GM18868 (cell line): ENCODE measurements at regions not wholly inside any gene's neighbourhood (a gene's known extent, or its start where the extent isn't known, plus 50 kb on each side); places are given as distances from the start of the nearest gene placed in this dataset.
"Not testable (repeated sequence)": the region's sequence is repeated elsewhere in the genome, so short reads cannot be mapped to it uniquely, and the experiment has no call there.

Experiments used
- ATAC-seq: cut with Tn5 transposase; IDR thresholded peaks from one replicate; pipeline ENCODE4 v1.9.1; 2021; ENCODE audit warnings: mild to moderate bottlenecking, moderate library complexity; ENCODE audit not compliant: unreplicated experiment

DNA sequence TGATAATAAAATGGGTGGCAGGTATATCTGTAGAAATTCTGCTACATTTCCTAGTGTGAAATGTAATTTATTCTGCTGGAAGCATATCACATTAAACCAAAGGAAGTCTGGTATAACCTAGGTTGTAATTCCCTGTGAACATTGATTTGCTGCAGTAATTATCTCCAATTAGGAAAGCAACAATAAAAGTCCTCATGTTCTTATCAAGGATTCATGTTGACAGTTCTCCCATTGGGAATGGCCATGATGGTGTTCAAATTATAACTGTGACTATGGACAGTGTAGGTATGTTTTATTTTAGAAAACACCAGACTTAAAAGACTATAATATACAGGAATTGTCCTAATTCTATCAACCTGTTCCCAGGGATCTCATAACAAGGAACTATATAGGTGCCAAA is 513.5 kb upstream of the MIR17HG start:
- no peak for ATAC-seq

DNA sequence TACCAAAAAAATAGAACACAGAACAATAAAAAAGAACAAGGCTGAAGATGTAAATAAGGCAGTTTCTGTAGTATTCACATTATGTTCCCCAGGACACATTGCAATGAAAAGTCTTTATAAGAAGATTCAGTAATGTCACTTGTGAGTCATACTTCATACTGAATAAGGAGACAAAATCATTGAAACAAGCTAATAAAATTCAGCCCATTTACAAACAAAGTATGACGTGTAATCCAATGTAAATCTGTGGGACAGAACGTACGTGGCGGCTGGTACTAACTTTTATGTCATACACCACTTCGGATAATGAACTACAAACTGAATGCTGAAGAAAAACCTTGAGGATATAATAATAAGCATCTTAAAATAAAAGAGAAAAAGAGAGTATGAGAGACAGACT is 512.8 kb upstream of the MIR17HG start:
- ATAC-seq = no peak

GRCh38 chr13:90835826-90836225 is 511.7 kb upstream of the MIR17HG start:
- ATAC-seq = no peak

- ATAC-seq = no peak
Observed at GRCh38 chr13:90838317-90838960, 509.0 kb upstream of the MIR17HG start.

DNA sequence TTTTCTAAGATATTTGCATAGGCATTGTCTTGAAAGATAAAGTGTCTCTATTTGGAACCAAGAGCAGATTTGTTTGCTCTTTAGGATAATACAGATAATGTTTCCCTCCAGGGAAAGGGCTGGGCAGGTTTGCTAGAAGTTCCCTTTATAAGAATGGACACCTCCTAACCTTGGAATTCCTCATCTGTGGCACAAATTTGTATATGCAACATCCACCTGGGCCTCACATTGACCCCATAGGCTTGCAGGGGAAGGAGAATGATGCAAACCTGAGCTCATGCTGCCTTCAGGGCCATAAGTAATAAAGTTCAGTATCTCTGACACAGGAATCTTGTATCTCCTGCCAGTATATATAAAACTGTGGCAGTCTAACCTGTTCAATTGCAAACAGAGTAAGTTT is 508.4 kb upstream of the MIR17HG start:
- no peak for ATAC-seq

DNA sequence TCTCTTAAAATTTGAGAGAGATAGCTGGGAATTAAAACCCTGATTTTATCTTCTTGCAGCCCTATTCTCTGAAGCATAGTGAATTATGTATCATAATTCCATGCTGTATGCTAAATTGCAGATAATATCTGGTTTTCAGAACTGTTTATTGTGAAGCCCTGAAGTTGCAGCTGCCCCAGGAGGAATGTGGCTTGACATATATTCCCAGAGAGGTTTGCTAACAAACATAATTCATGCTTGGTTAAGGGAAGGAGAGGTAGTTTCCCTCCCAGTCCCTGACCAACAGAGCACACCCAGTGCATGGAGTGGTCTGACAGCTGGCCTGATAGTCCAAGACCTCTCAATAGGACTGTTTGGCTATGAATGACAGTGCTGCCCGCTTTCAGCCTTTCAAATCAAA is 500.6 kb upstream of the MIR17HG start:
- ATAC-seq = no peak

DNA sequence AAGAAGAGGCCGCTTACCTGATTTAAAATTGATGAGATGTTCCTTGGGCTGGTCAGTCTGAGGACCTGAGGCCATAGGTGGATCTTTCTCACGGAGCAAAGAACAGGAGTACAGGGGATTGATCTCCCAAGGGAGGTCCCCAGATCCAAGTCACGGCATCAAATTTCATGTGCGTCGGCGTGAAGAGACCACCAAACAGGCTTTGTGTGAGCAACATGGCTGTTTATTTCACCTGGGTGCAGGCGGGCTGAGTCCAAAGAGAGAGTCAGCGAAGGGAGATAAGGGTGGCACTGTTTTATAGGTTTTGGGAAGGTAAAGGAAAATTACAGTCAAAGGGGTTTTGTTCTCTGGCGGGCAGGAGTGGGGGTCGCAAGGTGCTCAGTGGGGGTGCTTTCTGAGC is 493.8 kb upstream of the MIR17HG start:
- ATAC-seq = not testable (repeated sequence)

DNA sequence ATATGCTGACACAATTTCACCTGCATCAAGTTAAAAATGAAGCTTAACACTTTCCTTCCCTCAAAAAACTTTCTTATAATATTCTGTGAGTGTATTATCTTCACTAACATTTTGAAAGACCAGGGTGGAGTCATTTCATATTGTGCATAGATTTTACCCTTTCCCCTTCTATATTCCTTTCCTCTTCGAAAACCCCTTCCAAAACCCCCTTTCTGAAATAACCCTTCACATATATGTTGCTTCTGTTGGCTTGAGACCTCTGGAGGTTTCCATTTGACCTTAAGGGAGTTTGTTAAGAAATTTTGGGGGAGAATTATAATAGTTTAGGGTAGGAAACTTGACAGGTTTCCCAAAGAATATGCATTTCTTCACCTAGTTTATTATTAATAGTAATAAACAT is 489.6 kb upstream of the MIR17HG start:
- ATAC-seq = peak; percentile 76

GRCh38 chr13:90866006-90866405 is 481.5 kb upstream of the MIR17HG start:
- no peak for ATAC-seq

- peak; percentile 98 for ATAC-seq
Observed at GRCh38 chr13:90867336-90867683, 480.2 kb upstream of the MIR17HG start.

DNA sequence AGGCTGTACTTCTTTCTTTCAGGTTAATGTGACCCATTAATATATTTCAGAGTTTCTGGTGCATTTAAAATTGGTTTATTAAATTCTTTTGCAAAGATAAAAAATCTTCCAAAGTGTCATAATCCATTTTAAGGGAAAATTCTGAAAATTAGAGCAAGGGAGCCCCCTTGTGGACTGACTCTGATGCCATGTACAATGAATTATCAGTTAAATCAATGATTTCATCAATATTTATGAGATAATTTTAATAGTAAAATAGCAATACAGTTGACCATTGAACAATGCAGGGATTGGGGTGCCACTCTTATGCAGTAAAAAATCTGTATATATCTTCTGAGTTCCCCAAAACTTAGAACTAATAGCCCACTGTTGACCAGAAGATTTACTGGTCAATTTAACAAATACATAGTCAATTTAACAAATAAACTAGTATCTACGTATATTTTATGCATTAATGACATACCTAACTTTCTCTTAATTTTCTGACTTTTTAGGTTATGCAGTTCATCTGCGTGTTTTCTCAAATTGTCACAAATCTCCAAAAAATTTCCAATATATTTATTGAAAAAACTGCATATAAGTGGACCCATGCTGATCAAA is 479.1 kb upstream of the MIR17HG start:
- ATAC-seq = no peak

DNA sequence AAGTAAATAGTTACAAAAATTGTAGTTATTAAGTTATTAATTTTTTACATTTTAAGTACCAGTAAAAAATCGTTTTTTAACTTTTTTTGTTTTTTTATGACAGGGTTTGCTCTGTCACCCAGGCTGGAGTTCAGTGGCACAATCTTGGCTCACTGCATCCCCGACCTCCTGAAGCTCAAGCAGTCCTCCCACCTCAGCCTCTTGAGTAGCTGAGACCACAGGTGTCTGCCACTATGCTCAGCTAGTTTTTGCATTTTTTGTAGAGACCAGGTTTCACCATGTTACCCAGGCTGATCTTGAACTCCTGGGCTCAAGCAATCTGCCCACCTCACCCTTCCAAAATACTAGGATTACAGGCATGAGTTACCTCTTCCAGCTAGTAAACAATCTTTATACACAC is 477.9 kb upstream of the MIR17HG start:
- ATAC-seq = no peak

DNA sequence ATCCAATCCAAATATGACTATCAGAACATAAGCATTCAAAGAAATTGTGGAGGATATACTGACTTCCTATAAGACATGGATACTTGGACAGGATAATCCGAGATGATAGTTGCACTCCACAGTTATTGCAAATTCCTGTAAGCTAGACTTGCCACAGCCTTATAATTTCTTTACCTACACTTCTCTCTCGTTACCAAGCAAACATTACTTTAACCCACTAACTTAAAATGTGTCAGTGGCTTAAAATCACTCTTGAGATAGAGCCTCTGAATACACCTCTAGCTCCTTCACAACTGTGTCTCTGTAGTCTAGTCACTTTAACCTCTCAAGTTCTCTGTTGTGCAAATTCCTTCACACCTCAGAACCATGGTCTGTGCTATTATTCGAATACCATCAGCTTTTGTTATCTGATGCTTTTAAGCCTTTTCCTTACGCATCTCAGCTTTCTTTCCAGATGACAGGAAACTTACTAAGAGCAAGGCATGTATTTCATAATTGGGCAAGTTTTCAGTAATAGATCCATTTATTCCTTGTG is 474.9 kb upstream of the MIR17HG start:
- ATAC-seq = no peak

GRCh38 chr13:90880790-90881189 is 466.7 kb upstream of the MIR17HG start:
- no peak for ATAC-seq

- no peak for ATAC-seq
Observed at GRCh38 chr13:90882551-90882950, 464.9 kb upstream of the MIR17HG start.

GRCh38 chr13:90883592-90883991 is 463.9 kb upstream of the MIR17HG start:
- no peak for ATAC-seq

DNA sequence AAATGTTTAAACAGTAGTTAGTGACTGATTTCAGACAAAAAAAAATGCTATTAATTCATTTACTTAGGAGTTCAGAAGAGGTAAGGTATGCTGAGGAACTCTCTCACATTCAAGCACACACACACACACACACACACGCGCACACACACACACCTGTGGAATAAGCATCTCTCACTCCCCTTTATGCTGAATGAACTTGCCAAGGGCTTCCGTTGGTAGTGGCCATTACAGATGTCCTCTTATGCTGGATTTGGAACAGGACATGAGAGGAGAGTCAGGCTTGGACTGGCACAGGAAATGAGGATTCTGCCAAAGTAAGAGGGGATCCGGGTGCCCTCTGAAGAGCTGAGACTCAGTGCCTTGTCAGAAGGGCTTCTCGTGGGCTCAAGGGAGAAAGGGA is 463.4 kb upstream of the MIR17HG start:
- ATAC-seq = no peak

DNA sequence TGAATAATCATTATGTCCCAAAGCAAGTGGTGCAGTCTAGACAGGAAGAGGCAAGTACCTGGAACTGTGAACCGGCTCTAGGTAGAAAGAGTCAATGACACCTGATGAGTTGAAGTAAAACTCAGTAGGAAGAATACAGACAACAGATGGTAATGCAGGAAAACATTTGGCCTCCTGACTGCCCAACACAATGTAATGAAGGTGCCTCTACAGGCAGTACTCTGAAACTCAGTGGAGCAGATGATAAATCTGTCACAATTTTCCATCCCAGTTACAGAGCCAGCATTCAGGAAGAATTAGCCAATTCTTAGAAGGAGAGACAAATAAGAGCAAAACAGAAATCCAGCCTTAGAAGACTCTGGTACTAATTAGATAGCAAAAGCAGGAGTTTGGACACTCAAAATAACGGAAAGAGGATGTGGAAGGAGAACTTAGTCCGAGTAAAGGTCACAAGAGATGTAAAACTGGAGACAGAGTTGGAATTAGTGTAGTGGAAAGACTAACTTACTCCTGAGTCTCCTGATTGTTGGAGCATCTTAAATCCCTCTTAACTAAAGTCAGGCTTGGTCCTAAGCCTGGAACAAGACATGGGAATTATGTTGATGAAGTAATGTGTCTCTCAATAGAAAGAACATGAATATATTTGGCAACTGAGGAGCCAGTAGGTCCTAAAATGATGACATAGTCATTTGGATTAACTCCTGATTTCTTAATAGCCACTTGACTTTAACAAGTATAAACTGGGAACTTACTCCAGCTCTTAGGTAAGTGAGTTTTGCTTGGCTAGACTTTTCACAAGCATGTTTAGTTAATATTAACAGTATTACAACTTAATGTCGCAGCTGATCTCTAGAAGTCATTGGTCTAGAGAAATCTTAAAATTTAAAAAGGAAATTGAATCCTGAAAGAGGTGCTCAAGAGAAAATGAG is 457.3 kb upstream of the MIR17HG start:
- ATAC-seq = no peak

GRCh38 chr13:90891329-90891728 is 456.2 kb upstream of the MIR17HG start:
- ATAC-seq = no peak

GRCh38 chr13:90893199-90893598 is 454.3 kb upstream of the MIR17HG start:
- ATAC-seq = not testable (repeated sequence)

DNA sequence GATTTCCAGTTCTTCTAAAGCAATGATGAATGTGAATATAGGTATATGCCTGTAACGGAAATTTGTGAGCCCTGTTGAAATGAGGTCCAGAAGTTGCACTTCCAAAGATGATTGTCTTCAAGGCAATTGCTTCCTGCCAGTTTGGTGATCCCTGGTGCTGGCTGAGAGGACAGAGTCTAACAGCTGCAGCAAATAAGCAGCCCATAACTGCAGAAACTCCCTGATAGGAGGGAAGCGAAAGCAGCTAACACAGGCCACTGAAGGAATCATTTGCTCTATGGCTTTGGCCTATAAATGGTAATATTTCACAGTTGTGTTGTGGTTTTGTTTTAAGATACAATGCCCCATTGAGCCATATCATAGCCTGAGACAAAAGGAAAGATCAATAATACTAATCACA is 451.5 kb upstream of the MIR17HG start:
- peak; percentile 62 for ATAC-seq

DNA sequence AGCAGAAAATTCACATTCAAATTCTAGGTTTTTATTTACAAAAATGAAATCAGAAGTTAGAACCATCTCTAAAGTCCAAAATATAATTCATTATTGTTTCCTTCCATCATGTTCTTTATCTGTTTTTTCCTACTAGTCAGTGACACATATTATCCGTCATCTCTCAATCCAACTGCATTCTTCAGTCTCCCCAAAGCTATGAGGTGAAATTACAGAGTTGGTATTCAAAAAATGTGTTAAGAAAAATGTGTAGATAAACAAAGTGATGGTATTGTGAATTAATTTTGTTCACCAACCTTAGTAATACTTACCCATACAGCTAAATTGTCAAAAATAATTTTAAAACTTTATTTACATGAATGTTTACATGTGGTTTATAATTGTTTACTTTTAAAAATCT is 448.7 kb upstream of the MIR17HG start:
- no peak for ATAC-seq
